GM21619 (cell line): ENCODE measurements at regions not wholly inside any gene's neighbourhood (a gene's known extent, or its start where the extent isn't known, plus 50 kb on each side); places are given as distances from the start of the nearest gene placed in this dataset.

Experiments
- ATAC-seq: cut with Tn5 transposase; IDR thresholded peaks from one replicate; pipeline ENCODE4 v1.9.1; 2021; ENCODE audit not compliant: unreplicated experiment

DNA sequence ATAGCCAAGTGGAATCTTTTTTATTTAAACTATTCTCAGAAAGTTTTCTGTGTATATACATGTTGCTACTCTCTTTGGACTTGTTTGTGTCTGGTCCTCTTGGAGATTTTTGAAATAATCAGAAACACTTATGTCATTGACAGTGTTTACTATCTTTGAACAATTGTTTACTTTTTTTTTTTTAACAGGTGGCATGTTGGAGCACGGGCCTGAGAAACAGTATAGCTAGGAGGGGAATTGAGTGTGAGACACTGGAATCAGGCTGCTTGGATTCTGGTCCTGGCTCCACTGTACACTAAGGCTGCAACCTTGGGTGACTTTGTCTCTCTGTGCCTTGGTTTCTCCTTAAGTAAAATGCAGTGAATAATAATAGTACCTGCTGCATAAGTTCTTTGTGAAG, 279.6 kb downstream of the PRL start:
- ATAC-seq: no peak

DNA sequence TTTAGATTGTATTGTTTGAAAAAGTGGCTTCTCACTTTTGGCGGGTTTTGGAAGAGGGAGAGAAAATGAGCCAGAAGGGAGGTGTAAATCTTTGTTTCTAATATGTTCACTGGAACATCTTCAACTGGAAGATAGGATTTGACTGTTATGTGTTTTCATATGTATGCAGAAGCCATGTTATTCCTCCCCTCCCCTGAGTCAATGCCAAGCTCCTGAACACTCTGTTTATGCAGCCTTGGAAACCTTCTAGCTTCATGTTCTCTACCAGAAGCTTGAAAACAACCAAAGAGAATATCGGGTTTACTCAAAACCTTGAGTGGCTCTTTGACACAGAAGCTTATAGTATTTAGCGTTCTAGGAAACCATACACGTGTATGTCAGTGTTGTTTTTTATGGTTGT, 279.1 kb downstream of the PRL start:
- ATAC-seq: no peak

DNA sequence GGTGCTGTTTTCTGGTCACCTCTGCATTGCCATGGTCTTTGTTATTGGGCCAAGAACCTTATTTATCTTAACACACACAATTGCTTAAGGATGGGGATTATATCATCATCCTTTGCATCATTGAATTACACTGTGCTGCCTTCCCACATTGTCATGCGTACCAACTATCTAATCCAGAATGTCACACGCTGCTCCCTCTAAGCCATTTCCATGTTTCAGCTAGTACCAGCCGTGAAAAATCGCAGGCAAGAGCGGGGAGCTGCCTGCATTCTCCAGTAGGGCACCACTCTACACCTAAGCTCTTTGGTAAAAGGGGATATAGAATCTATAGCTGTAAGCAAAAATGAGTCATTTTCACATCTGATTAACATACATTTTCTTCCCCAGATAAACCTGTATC, 277.0 kb downstream of the PRL start:
- no peak for ATAC-seq

DNA sequence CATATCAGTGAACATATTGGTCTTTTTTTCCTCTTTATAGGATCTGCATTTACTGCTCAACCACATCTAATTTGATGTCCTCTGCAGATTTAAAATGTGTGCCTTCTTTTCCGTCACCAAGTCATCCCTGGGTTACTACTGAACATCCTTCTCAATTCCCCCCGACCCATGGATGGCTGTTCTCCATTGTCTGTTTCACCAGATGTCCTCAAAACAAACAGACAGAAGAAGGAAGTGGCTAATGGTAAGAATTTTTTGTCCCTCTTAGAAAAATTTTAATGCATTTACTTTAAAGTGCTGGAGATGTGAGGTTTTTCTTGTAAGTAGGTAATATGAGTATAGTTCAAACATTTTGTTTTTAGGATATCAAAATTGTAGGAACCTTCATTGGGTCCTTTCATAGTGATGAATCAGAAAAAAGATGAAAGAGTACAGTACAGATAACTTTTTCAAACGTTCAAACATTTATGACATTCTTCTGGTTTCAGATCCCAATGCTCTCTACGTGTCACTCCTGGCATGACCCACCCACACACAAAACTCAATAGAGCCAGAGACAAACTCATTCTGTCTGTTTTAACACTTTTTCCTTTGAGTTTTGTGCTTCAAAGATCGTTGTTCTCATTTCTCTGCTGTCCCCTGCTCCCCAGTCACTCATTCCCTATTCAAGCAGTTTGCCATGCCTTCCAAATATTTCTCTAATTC, 276.4 kb downstream of the PRL start:
- ATAC-seq: no peak

DNA sequence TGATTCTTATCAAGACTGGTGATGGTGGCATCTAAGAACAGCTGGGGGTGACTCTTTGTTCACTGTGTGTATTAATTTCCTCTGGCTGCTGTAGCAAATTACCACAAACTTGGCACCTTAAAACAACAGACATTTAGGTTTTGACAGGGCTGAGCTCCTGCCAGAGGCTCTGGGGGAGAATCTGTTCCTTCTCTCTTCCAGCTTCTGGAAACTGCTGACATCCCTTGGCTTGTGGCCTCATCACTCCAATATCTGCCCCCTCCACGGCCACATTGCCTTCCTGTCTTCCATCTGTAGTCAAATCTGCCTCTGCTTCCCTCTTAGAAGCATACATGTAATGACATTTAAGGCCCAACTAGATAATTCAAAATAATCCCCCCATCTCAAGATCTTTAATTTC, 274.9 kb downstream of the PRL start:
- no peak for ATAC-seq

DNA sequence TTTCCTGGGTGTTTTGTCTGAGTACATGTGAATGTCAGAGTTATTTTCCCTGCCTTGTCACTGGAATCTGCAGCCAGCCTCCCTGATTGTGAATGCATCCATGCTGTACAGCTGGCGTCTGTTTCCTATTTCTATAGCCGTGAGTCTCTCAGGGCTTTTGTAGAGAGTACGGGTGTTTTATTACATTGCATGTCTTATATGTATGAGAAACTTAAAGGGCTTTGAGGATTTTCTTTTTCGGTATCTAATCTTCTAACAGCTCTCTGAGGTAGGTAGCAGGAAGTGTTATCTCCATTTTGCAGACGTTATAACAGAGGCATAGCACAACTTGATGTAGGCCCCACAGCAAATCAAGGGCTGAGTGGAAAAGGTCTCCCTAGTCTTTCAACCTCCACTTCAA, 272.9 kb downstream of the PRL start:
- no peak for ATAC-seq

DNA sequence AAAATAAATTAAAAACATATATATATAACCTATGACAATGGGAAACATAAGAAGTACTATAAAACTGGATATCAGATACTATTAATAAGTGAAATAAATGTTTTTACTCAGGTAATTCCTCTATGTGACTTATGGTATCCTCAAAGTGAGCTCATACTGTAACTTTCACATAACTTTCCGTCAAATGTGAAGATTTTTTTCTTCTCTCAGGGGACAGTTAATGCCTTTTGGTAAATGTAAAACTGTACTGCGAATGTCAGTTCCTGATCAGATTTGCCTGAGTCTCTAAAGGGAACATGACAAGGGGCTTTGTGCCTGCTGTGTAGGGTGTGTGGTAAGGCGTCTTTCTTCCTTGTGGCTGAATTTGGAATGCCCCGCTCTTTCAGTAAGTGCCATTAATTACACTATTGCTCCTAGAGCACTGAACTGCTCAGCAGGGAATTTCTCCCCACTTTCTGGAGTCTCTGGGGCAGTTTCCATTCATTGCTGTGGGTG, 271.8 kb downstream of the PRL start:
- peak; percentile 30 for ATAC-seq

DNA sequence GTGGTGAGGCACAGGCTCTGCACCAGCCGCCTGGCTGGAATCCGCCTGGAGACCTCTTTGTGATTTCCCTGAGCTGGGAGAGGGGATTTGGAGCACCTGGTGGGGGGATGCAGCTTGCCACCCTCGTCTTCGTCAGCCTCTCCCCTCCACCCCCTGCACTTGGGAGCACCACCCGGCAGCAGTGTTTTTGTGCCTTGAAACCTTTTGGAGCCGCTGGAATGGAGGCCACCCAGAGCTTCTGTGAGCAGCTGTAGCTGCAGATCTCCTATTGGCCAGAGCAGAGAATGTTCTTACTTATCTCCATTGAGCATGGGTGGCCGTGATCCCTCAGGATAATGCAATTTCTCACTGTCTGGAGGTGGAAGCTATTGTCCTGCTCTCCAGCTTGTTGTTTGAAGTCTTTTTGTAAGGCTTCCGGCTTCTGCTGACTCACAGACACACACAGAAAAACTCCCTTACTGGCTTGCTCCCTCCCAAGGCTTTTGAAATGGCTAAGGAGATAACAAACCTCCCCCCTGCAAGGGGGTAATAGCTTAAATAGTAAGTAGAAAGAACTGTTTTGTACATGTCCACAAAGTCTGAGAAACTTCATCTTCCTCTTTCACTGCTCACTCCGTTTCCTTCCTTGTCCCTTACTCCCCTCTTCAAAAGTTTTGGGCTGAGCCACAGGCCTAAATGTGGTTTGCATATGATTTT, 271.2 kb downstream of the PRL start:
- peak; percentile 53 for ATAC-seq

DNA sequence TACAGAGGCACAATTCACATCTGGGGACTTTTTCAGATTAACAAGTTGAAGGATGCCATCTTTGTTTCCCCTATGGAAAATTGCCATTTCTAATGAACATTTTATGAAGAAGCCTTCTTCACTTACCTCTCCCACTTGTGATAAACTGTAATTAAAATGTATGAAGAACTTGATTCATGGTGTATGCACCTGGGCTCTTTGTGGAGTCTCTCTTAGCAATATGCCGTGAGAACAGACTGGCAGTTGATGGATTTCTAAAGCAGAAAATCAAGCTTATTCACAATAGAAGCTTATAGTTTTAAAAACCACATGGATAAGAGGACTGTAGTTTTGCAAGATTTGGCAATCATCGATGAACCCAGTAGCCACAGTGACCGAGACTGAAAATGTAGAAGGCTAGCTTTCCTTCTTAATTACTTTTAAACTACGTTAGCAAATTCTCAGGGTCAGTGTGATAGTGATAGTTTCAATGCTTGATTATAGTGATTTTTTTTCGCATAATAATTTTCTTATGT, 270.6 kb downstream of the PRL start:
- ATAC-seq: peak; percentile 0

DNA sequence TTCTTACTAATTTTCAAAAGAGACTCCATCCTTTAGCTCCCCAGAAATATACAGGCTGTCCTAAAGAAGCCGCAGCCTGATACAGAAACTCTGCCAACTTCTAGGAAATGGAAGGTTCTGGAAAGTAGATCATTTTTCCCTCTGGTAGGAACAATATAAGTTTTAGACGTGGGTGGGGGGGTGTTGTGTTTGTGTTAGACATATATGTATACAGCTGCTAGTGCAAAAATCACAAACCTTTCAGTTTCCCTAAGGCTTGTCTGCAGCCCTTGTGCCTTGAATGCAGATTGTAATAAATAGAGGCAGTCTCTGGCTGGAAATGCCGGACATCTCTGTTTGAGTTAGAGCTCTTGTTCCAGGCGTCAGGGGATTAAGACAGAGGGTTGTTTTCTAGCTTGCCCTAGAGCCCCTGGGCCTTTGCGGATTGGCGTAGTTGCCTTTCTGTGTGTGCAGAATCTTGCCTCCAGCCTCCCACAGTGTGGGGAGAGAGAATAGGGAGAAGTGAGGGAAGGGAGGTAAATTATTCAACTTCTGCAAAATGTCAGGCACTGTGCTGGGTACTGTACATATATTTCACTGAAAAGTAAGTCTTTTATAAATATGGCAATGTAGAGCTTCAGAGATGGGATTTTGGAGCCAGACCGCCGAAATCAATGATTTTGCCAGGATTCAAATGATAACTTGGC, 269.7 kb downstream of the PRL start:
- no peak for ATAC-seq

DNA sequence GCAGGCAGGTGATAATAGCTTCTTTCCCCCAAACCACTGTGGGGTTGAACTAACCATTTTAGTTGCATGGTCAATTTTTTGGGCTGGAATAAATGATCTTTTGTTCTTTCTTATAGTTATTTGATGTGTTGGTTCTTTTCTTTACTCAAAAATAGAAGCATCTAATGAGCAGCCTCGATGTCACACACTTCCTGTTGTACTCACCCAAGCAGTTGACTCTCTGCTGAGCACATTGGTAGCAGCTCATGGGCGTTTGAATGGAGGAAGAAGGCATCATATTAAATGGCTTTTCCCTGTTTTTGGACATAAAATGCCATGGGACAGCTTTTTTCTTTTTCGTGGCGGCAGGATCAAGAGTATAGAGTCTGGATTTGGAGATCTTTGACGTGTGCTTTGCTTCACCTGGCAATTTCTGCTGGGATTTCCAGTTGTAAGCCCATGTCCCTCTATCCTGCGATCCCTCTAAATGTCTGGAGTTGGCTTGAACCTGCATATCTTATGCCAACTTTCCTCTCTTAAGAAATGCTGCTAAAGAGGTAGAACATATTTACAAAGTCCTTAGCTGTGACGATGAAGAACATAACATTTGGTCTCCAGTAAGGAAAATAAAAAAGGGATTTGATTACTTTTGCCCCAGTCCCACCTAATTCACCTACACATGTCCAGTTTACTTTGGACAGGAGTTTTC, 268.3 kb downstream of the PRL start:
- ATAC-seq: no peak

DNA sequence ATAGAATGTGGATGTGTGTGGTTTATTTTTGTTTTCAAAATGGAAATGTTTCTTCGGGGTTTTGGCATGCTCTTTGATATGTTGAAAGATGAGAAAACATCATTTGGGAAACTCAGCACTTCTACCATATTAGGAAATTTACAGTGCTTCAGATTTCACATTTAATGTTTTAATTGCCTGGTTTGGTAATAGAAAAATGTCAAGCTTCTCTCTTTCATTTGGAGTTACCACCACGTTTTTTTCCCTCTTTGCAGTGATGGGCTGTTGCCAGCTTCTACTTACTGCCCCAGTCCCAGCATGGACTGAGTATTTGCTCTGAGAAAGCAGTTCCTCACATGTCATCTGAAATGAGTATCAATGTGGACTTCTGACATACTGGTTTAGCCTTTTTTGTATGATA, 267.7 kb downstream of the PRL start:
- no peak for ATAC-seq

DNA sequence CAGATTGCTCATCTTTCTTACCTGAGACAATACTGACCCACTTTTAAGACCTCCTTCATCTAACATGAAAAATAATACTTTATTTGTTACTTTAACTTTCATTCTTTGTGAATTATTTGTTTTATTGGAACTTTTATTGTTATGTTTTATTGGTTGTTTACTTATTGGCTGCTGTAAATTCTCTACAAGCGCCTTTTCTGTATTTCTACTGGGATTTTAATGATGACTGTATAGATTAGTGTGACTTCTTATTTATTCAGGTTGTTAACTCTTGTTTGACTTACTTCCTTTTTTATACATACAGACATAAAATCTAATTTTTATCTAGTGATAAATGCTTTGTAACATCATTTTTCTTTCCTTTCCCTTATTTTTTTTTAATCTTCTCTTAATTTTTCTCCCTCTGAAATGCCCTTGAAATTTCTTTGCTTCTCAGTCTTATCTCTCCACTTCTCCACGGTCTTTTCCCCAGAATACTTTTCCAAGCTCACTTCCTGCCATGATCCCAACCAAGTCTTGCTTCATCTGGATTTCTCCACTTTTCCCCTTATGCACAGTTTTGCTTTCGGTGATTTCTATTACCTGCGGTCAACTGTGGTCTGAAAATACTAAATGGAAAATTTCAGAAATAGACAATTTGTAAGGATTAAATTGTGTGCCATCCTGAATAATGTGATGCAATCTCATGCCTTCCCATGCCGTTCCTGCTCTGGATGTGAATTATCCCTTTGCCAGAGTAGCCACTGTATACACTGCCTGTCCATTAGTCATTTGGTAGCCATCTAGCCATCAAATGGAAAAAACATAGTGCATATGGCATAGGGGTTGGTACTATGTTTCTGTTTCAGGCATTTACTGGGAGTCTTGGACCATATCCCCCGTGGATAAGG, 265.9 kb downstream of the PRL start:
- ATAC-seq: no peak

DNA sequence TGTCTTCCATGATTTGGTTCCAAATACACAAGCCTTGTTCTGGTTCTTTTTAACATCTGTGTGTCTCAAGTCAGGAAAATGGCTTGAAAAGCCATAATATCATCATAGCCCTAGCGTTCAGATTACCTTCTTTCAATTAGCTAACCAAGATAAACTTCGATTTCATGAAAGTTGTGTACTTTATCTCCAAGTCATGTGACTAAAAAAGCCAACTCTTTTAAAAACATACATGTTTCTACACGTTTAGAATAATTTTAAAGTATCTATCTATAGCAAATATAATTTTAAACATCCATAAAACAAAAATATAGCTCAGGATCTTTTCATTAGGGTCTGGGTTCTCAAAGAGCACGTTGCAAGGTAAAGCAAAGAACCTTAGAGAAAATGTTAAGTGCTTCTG, 261.1 kb downstream of the PRL start:
- no peak for ATAC-seq

DNA sequence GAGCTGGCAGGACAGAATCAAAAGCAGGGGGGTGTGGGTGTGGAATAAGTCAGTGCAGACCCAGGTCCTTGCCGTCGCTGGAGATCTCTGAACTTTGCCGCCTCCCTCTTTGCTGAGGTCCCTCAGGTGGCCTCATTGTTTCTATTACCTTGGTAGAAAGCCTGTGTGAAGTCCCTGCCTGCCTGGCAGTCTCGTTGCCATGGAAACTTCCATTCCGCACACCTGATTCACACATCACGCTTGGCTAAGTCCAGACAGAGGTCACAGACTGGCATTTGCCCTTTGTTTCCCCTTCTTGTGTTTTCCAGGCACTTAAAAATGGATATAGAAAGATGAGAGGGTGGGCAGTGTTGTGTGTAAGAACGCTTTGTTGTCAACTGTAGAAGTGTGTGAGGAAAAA, 260.6 kb downstream of the PRL start:
- ATAC-seq: no peak

DNA sequence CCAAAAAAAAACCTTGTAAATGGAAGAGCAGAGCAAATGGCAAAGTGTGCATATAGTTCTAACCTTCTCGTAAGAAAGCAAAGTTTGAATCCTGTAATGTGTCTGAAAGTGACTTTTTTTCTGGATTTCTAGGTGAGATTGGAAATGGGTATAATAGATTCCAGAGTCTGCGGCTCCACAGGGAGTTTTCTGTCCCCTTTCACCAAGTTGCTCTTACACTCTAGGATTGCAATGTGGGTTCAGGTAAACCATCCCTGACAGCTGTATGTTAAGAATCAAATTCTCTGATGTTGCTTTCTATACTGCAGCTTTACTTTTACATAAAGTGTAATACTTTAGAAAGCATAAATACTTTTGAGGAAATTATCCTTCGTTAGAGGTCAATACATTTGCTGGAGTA, 260.1 kb downstream of the PRL start:
- no peak for ATAC-seq

DNA sequence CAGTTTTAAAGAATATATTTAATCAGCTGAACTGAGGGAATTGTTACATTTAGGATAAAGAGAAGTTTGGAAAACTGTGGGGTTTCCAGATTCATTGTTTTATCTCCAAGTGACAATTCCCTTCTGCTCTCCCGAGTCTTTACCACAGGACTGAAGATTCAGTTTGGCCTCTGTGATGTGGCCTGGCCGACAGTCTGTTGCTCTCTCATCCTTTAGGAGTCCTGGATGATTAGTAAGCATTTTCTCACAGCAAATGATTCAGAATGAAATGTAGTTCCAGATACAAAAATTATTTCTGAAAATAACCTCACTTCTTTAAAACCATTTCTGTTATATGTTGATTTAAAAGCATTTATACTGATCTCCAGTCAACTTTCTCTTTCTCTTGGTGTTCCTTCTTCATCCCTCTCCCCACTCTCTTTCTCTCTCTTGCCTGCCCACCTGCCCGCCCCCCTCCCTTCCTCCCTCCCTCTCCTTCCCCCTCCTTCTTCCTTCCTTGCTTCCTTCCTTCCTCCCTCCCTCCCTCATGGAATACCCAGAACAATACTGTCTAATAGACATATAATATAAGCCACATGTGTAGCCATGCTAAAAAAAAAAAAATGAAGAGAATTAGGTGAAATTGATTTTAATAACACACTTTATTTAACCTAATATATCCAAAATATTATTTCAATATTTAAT, 254.9 kb downstream of the PRL start:
- ATAC-seq: no peak

DNA sequence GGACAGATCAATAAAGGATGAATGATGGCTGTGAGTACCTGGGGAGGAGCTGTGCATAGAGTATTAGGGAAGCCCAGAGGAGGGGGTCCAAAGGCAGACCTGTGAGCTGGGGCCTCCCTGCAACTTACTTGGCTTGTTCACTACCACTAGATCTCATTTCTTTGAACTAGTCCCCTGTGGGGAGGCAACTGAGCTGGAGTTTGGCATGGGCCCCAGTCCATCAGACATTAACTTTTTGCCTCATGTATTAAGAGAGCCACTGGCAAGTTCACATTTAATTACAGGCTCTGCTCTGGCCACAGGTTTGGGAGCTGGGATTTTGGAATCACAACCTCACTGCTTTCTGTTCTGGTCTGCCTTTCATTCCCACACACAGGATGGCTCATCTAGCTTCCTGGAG, 254.1 kb downstream of the PRL start:
- no peak for ATAC-seq

DNA sequence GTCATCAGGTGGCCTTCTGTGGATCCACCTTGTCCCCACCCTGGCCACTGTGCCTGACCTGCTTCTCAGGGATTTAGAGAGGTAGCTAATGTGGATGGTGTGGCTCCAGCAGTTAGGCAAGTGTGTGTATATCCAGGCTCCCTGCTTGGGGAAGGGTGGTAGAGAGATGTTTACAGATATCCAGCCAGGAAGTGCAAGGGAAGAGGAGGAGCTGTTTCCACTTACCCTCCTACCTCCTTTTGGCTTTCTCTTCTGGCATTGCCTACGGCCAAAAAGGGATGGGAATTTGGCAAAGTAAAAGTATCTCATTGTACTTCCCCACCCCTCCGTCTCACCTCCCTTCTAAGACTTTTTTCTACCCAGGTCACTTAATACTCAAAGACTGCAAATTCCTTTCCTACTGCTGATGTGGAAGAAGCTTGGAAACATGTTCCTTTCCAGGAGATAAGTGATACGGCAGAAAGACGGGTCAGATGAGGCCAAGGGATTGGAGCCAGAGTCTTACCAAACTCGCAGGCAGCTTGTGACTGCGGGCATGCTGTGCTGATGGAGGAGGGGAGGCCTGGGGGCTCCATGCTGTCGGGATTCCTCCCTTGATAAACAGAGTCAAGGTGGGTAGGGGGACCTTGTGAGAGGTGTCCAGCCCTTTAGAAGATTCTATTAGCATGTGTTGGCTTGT, 253.4 kb downstream of the PRL start:
- ATAC-seq: no peak
